ENCODE measurements at regions not wholly inside any gene's neighbourhood (a gene's known extent, or its start where the extent isn't known, plus 50 kb on each side); places are given as distances from the start of the nearest gene placed in this dataset.

GRCh38 chr11:135075740-135076139 is 663.7 kb upstream of the B3GAT1 start:
- 60 to 79% methylated on average over 20 of the region's 20 CpGs for WGBS, 2 donors
- Histone ChIP-seq H3K4me1 (no peaks in the 10 kb centered on the region), H3K27ac (no peak overlapping the region), H3K36me3 (no peaks in the 10 kb centered on the region), H3K4me3 (no peak overlapping the region), H3K27me3 (peaks cover 0 to 3% (median 0%) of the 10 kb centered on the region in 3 donors), H3K9me3 (no peaks in the 10 kb centered on the region)
- DNase-seq, result no peak
- TF ChIP-seq POLR2A (IDR thresholded peaks at IDR 0.05), result no peak
- peak in 3 of 4 experiments; percentile 19 to 34 (median 20) for TF ChIP-seq CTCF (IDR thresholded peaks at IDR 0.05)
- TF ChIP-seq POLR2AphosphoS5 (IDR thresholded peaks at IDR 0.05), result no peak
- no peak for TF ChIP-seq EP300 (IDR thresholded peaks at IDR 0.05)
- intact Hi-C loops (cut with DNase I), result no loop called here

GRCh38 chr11:135074397-135074998 is 662.5 kb upstream of the B3GAT1 start:
- Histone ChIP-seq H3K4me1 (no peaks in the 10 kb centered on the region), H3K27ac (no peak overlapping the region), H3K9me3 (no peaks in the 10 kb centered on the region), H3K36me3 (no peaks in the 10 kb centered on the region), H3K27me3 (peaks cover 0 to 4% (median 0%) of the 10 kb centered on the region in 3 donors), H3K4me3 (no peak overlapping the region)
- no peak for TF ChIP-seq POLR2AphosphoS5 (IDR thresholded peaks at IDR 0.05)
- no peak for TF ChIP-seq CTCF (IDR thresholded peaks at IDR 0.05)
- no peak for TF ChIP-seq POLR2A (IDR thresholded peaks at IDR 0.05)
- no peak for TF ChIP-seq EP300 (IDR thresholded peaks at IDR 0.05)
- DNase-seq, result no peak
- 64 to 87% methylated on average over 5 of the region's 5 CpGs for WGBS, 2 donors
- intact Hi-C loops (cut with DNase I), result no loop called here

- H3K9me3 ChIP-seq, result no peaks in the 10 kb centered on the region
- DNase-seq, result no peak
- no peak overlapping the region for H3K27ac ChIP-seq
- H3K27me3 ChIP-seq, result peaks cover 0 to 4% (median 0%) of the 10 kb centered on the region in 3 donors
- TF ChIP-seq POLR2AphosphoS5 (IDR thresholded peaks at IDR 0.05) (no peak), CTCF (IDR thresholded peaks at IDR 0.05) (no peak), EP300 (IDR thresholded peaks at IDR 0.05) (no peak), POLR2A (IDR thresholded peaks at IDR 0.05) (no peak)
- WGBS, 2 donors, result 90 to 93% methylated on average over 5 of the region's 5 CpGs
- intact Hi-C loops (cut with DNase I), result no loop called here
- no peak overlapping the region for H3K4me3 ChIP-seq
- H3K4me1 ChIP-seq, result no peaks in the 10 kb centered on the region
- H3K36me3 ChIP-seq, result no peaks in the 10 kb centered on the region
These were observed 661.8 kb upstream of the B3GAT1 start for GRCh38 chr11:135073870-135074269.

GRCh38 chr11:135073381-135073780 is 661.3 kb upstream of the B3GAT1 start:
- WGBS, 2 donors, result 61 to 67% methylated on average over 7 of the region's 7 CpGs

More at GRCh38 chr11:135073381-135073780, 661.3 kb upstream of the B3GAT1 start:
- no peak for DNase-seq
- Histone ChIP-seq H3K27me3 (peaks cover 0 to 4% (median 0%) of the 10 kb centered on the region in 3 donors), H3K4me3 (no peak overlapping the region), H3K9me3 (no peaks in the 10 kb centered on the region), H3K4me1 (no peaks in the 10 kb centered on the region), H3K36me3 (no peaks in the 10 kb centered on the region), H3K27ac (no peak overlapping the region)
- TF ChIP-seq EP300 (IDR thresholded peaks at IDR 0.05), result no peak
- TF ChIP-seq POLR2AphosphoS5 (IDR thresholded peaks at IDR 0.05), result no peak
- TF ChIP-seq POLR2A (IDR thresholded peaks at IDR 0.05), result no peak
- no peak for TF ChIP-seq CTCF (IDR thresholded peaks at IDR 0.05)
- intact Hi-C loops (cut with DNase I), result no loop called here

All from sigmoid colon (tissue), 6 donors.